ENCODE measurements at regions not wholly inside any gene's neighbourhood (a gene's known extent, or its start where the extent isn't known, plus 50 kb on each side); places are given as distances from the start of the nearest gene placed in this dataset.

DNA sequence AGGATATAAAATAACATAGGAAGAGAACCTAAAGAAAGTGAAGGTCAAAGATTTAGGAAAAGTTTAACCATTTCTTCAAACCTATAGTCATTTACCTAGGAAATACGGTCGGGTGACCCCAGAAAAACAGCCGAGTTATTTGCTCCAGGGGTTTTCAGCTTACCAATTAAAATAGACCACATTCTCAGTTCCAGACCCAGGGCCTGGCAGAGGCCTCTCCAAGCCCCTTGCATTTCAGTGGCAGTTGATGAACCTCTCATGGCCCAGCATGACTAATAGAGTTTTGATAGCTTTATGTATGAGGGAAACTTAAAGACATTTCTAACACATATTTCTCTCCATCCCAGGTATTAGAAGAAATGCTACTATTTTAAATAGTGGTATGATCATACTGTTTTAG lies 113.5 kb downstream of the OGFRL1 start:
- Histone ChIP-seq H3K4me3 (ENCODE audit: low read length) (no peak overlapping the region), H3K4me1 (ENCODE audit: control insufficient read depth, insufficient read depth, low read length) (peaks cover 7% of the 10 kb centered on the region), H3K27me3 (ENCODE audit: control insufficient read depth, insufficient read depth, low read length) (no peaks in the 10 kb centered on the region), H3K36me3 (ENCODE audit: control insufficient read depth, insufficient read depth, low read length) (no peaks in the 10 kb centered on the region), H3K9me3 (ENCODE audit: control insufficient read depth, low read length) (no peaks in the 10 kb centered on the region), H3K9ac (ENCODE audit: low read length) (no peak overlapping the region)

DNA sequence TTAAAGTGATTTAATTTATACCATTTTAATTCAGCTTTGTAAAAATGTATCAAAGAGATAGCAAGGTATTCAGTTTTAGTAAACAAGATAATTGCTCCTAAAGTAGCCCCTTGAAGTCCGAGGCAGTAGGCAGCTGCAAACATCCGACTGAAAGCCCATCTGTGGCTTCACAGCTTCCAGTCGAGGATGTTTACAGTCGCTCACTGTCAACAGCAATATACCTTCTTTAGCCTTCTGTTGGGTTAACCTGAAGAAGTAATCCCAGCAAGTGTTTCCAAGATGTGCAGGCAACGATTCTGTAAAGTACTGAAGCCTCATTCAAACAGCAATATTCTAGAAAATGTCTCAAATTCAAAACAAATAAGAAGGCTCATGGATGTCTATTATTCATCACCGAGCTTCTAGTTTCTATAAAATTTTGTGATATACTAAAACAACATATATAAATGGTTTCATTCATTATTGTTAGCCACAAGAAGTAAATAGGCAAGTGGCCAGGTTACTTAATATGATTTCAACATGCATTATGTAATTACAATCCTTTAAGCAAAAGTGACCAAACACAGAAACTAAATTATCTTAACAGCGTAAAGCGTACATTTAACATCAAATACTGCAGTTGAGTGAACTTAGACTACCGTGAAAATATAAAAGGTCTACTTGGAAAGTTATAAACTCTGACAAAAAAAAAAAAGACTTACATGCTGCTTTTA lies 115.0 kb downstream of the OGFRL1 start:
- Histone ChIP-seq H3K4me1 (ENCODE audit: control insufficient read depth, insufficient read depth, low read length) (peaks cover 7% of the 10 kb centered on the region), H3K9ac (ENCODE audit: low read length) (no peak overlapping the region), H3K36me3 (ENCODE audit: control insufficient read depth, insufficient read depth, low read length) (no peaks in the 10 kb centered on the region), H3K27me3 (ENCODE audit: control insufficient read depth, insufficient read depth, low read length) (no peaks in the 10 kb centered on the region), H3K9me3 (ENCODE audit: control insufficient read depth, low read length) (no peaks in the 10 kb centered on the region), H3K4me3 (ENCODE audit: low read length) (no peak overlapping the region)

DNA sequence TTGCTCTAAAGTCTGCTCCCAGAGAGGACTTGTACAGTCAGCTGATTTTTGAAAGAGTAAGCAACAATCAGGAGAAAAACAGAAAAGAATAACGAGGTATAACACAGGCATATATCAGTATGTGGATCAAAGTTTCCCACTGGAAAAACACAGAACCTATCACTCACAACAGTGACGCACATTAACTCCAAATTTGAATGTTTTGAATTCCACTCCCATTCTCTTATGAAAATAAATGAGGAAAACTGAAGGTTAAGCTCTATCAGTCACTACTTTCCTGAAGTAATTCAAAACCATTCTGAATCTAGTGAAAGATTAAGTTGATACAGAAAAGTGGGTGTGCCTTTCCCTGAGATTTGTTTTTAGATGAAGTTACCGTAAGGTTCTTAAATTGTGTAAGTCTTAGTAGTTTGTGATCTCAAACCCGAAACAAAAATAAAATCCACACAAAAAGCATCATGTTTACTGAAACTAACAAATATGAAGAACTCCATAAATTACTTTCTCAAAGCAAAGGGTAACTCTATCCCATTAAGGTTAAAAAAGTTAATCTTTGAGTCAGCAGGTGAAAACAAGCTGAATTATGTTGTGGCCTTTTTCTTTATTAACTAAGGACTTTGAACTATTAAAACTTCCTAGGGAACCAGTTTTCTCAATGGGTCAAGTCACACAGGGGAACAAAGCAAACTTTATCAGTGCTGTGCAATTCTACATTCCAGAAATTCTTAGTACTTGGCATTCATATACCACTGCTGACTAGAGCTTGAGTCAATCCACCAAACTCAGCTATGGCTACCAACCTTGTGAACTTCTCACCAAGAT lies 115.7 kb downstream of the OGFRL1 start:
- Histone ChIP-seq H3K4me3 (ENCODE audit: low read length) (no peak overlapping the region), H3K36me3 (ENCODE audit: control insufficient read depth, insufficient read depth, low read length) (no peaks in the 10 kb centered on the region), H3K9ac (ENCODE audit: low read length) (no peak overlapping the region), H3K4me1 (ENCODE audit: control insufficient read depth, insufficient read depth, low read length) (peaks cover 7% of the 10 kb centered on the region), H3K9me3 (ENCODE audit: control insufficient read depth, low read length) (no peaks in the 10 kb centered on the region), H3K27me3 (ENCODE audit: control insufficient read depth, insufficient read depth, low read length) (no peaks in the 10 kb centered on the region)

DNA sequence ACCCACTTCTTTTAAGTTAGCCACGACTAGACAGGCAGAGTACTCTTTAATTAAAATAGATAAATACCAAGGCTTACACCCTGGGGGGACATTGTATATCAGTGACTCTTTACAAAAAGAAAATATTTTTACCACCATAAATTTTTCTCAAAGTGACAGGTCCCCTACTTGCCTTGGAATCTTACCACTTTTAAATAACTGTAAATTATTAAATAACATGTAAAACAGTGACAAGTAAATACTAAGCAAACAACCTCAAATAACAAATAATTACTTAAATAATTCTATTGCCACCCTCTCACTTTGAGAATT lies 116.3 kb downstream of the OGFRL1 start:
- Histone ChIP-seq H3K4me1 (ENCODE audit: control insufficient read depth, insufficient read depth, low read length) (peaks cover 11% of the 10 kb centered on the region), H3K9ac (ENCODE audit: low read length) (no peak overlapping the region), H3K4me3 (ENCODE audit: low read length) (no peak overlapping the region)

DNA sequence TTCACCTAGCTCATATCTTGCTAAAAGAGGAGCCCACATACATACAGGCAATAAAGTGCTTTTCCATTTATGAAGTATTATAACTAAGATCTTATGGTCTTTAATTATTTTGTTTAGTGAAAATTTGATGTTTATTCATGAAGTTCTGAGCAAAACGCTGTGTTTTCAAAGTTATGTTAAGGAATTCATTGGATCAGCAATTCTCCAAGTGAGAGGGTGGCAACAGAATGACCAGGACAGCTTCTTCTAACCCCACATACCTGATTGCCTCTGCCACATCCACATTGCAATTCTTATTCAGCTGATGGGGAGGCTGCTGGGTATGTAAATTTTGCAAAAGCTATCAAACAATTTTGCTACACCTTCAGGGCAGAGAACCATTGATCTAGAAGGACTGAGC lies 116.8 kb downstream of the OGFRL1 start:
- H3K27me3 ChIP-seq (ENCODE audit: control insufficient read depth, insufficient read depth, low read length) = no peaks in the 10 kb centered on the region
- H3K9me3 ChIP-seq (ENCODE audit: control insufficient read depth, low read length) = no peaks in the 10 kb centered on the region
- H3K9ac ChIP-seq (ENCODE audit: low read length) = no peak overlapping the region
- no peak overlapping the region for H3K4me3 ChIP-seq (ENCODE audit: low read length)
- H3K36me3 ChIP-seq (ENCODE audit: control insufficient read depth, insufficient read depth, low read length) = no peaks in the 10 kb centered on the region
- peaks cover 16% of the 10 kb centered on the region for H3K4me1 ChIP-seq (ENCODE audit: control insufficient read depth, insufficient read depth, low read length)

More for the DNA sequence above, 116.3 kb downstream of the OGFRL1 start:
- no peaks in the 10 kb centered on the region for H3K9me3 ChIP-seq (ENCODE audit: control insufficient read depth, low read length)
- no peaks in the 10 kb centered on the region for H3K27me3 ChIP-seq (ENCODE audit: control insufficient read depth, insufficient read depth, low read length)
- H3K36me3 ChIP-seq (ENCODE audit: control insufficient read depth, insufficient read depth, low read length) = no peaks in the 10 kb centered on the region

DNA sequence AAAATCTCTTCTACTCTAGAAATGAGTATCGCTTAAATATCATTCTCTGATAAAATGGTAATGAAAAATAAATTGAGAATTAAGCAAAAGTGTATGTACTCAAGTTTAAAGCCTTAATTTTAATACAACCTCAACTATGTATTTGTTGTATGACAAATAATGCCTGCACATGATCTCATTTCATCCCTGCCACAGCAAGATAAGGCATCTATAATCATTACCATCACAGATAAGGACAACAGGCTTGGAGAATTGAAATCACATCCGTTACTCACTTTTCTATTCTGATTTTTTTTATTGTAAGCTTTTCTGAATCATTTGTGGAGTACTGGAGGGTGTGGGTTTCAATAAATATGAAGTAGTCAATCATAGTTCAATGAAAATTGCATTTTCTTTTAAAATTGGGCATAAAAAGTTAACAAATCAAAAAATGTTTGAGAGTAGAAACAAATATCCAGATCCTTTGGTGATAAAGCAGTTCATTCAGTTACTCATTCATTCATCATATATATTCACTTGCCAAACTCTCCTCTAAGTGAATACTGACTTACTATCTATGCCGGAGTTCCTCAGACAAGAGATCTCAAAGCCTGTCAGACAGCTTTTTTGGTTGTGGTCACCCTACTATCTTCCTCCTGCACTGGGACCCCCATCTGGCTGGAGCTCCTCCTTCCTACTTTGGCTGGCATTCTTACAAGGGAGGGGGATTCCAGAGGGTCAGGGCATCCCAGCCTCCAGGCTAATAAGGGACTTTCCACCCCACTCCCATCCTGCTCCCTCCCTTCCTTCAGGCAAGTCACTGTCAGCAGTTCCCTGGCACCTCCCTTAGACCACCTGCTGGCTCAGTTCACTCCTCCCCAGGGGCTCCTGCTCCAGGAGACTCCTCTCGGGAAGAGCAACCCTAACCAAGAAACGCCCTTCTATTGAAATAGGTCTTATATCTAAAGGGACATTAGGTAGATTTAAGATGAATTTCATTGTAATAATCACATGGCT lies 118.6 kb downstream of the OGFRL1 start:
- H3K4me3 ChIP-seq (ENCODE audit: low read length) = no peak overlapping the region
- H3K9ac ChIP-seq (ENCODE audit: low read length) = no peak overlapping the region
- no peaks in the 10 kb centered on the region for H3K36me3 ChIP-seq (ENCODE audit: control insufficient read depth, insufficient read depth, low read length)
- no peaks in the 10 kb centered on the region for H3K27me3 ChIP-seq (ENCODE audit: control insufficient read depth, insufficient read depth, low read length)
- peaks cover 19% of the 10 kb centered on the region for H3K4me1 ChIP-seq (ENCODE audit: control insufficient read depth, insufficient read depth, low read length)
- H3K9me3 ChIP-seq (ENCODE audit: control insufficient read depth, low read length) = no peaks in the 10 kb centered on the region

DNA sequence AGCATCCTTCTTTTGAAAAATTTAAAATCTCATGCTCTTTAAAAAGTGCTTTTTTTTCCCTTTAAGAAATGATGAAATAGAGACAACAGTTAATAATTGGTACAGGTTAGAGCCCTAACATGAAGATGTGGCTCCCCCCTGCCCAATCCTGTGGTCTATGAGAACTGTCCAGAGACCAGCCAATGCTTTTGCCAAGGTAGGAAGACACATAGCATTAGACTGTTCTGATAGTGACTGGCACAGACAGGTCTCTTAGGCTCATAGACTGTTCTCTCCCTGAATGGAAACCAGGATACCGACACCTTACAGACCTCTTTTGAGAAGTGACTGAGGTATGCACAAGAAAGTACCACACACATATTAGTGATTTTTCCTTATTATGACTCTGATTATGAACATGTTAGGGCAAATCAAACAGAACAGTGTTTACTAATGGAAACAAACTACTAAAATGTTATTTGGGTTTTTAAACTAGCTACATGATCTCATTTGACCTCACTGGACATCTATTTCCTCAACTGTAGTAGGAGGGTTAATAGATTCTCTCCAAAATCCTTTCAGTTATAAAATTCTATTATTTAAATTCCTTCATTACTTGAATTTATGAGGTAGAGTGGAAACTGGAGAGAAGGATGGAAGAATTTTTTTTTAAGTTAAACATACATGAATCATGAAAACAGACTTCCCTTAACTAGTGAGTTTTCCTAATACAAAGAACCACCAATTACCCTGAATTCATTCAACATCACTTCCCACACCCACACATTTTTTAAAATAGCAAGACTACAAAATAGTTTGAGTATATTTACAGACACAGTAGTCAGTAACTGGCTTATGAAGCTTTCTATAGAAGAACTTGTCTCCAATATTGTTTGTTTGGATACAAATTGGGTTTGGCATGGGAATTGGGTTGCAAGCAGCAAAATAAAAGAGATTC lies 120.4 kb downstream of the OGFRL1 start:
- Histone ChIP-seq H3K9me3 (ENCODE audit: control insufficient read depth, low read length) (no peaks in the 10 kb centered on the region), H3K36me3 (ENCODE audit: control insufficient read depth, insufficient read depth, low read length) (no peaks in the 10 kb centered on the region), H3K9ac (ENCODE audit: low read length) (no peak overlapping the region), H3K27me3 (ENCODE audit: control insufficient read depth, insufficient read depth, low read length) (no peaks in the 10 kb centered on the region), H3K4me3 (ENCODE audit: low read length) (no peak overlapping the region), H3K4me1 (ENCODE audit: control insufficient read depth, insufficient read depth, low read length) (peaks cover 16% of the 10 kb centered on the region)

DNA sequence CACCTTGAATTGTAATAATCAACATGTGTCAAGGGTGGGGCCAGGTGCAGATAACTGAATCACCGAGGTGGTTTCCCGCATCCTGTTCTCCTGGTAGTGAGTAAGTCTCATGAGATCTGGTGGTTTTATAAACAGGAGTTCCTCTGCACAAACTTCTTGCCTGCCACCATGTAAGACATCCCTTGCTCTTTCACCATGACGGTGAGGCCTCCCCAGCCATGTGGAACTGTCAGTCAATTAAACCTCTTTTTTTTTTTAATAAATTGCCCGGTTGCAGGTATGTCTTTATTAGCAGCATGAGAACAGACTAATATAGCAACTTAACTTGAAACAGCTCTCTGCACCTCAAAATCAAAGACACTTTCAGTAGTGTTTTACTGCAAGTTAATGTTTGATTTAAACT lies 121.6 kb downstream of the OGFRL1 start:
- Histone ChIP-seq H3K9me3 (ENCODE audit: control insufficient read depth, low read length) (no peaks in the 10 kb centered on the region), H3K4me1 (ENCODE audit: control insufficient read depth, insufficient read depth, low read length) (peaks cover 12% of the 10 kb centered on the region), H3K9ac (ENCODE audit: low read length) (no peak overlapping the region), H3K27me3 (ENCODE audit: control insufficient read depth, insufficient read depth, low read length) (no peaks in the 10 kb centered on the region), H3K36me3 (ENCODE audit: control insufficient read depth, insufficient read depth, low read length) (no peaks in the 10 kb centered on the region), H3K4me3 (ENCODE audit: low read length) (no peak overlapping the region)

DNA sequence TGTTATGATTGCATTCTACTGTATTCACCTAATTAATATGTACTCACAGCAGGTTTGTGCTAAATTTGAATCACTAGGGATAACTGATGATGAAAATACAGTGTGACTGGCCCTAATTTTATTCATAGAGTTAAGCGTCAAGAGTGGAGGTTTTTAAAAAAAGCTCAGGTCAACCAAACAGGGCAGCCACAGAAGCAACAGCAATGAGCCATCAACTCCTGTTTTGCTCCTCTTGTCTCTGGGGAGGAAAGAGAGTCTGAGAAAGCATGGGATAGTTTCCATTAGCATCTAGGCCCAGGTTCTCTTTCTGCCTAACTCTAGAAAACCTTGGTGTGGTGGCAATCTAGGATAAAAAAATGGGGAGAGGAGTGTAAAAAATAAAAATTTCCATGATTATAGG lies 122.1 kb downstream of the OGFRL1 start:
- Histone ChIP-seq H3K36me3 (ENCODE audit: control insufficient read depth, insufficient read depth, low read length) (no peaks in the 10 kb centered on the region), H3K4me1 (ENCODE audit: control insufficient read depth, insufficient read depth, low read length) (peaks cover 12% of the 10 kb centered on the region), H3K9me3 (ENCODE audit: control insufficient read depth, low read length) (no peaks in the 10 kb centered on the region), H3K27me3 (ENCODE audit: control insufficient read depth, insufficient read depth, low read length) (no peaks in the 10 kb centered on the region), H3K4me3 (ENCODE audit: low read length) (no peak overlapping the region), H3K9ac (ENCODE audit: low read length) (no peak overlapping the region)

DNA sequence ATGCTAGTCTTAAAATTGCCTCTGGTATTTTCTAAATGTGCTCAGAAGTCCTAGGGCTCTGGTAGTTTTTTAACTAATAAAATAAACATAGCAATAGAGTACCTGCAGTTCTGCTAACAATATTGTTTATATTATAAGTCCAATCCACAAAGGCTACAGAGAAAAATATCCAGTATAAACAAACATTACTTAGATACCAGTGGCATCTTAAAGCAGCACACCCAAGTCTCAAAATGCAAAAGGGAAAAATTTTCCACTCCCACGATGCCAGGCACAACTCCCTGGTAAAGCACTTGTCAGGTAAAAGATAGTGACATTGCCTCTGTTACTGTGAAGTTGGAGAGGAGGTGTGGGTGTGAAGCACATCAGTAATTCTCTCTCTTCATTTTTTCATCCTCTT lies 123.3 kb downstream of the OGFRL1 start:
- H3K9me3 ChIP-seq (ENCODE audit: control insufficient read depth, low read length) = no peaks in the 10 kb centered on the region
- H3K9ac ChIP-seq (ENCODE audit: low read length) = no peak overlapping the region
- no peaks in the 10 kb centered on the region for H3K27me3 ChIP-seq (ENCODE audit: control insufficient read depth, insufficient read depth, low read length)
- H3K4me3 ChIP-seq (ENCODE audit: low read length) = no peak overlapping the region
- no peaks in the 10 kb centered on the region for H3K36me3 ChIP-seq (ENCODE audit: control insufficient read depth, insufficient read depth, low read length)
- H3K4me1 ChIP-seq (ENCODE audit: control insufficient read depth, insufficient read depth, low read length) = peaks cover 12% of the 10 kb centered on the region

DNA sequence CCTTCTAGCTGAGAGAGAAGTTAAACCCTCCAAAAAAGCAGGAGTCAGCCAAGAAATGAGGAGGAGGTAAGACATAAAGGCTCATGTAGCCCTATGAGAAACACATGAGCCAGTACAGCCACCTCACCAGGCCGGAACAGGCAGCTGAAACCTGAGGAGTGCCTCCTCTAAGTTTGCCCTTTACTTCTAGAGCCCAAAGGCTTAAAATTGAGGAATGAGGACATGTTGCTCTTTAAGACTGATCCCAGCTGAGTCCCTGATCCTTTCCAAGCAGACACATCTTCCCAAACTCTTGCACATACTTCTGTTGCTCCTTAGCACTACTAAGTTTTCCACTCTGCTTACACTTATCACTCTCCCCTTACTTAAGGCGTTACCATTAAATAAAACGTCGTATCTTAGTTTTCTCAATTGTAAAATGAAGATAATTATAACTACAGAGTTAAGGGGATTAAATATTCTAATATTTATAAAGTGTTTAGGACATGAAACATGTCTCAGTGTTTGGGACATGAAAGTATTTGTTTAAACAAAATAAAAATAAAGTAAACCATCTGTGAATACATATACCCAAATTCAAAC lies 124.0 kb downstream of the OGFRL1 start:
- Histone ChIP-seq H3K9ac (ENCODE audit: low read length) (no peak overlapping the region), H3K9me3 (ENCODE audit: control insufficient read depth, low read length) (no peaks in the 10 kb centered on the region), H3K27me3 (ENCODE audit: control insufficient read depth, insufficient read depth, low read length) (no peaks in the 10 kb centered on the region), H3K4me3 (ENCODE audit: low read length) (no peak overlapping the region), H3K4me1 (ENCODE audit: control insufficient read depth, insufficient read depth, low read length) (peaks cover 12% of the 10 kb centered on the region), H3K36me3 (ENCODE audit: control insufficient read depth, insufficient read depth, low read length) (no peaks in the 10 kb centered on the region)
